GM21390 (cell line): ENCODE measurements at regions not wholly inside any gene's neighbourhood (a gene's known extent, or its start where the extent isn't known, plus 50 kb on each side); places are given as distances from the start of the nearest gene placed in this dataset.

Source experiments
- ATAC-seq: cut with Tn5 transposase; IDR thresholded peaks from one replicate; pipeline ENCODE4 v1.9.1; 2021; ENCODE audit not compliant: unreplicated experiment

GRCh38 chr6:165917576-165917975 is 250.1 kb downstream of the TBXT start:
- ATAC-seq, result no peak

- no peak for ATAC-seq
These were observed 252.2 kb upstream of the PDE10A start for GRCh38 chr6:165915022-165915770.

GRCh38 chr6:165913676-165914570 is 250.9 kb upstream of the PDE10A start:
- ATAC-seq, result no peak

- ATAC-seq, result no peak
These were observed 247.3 kb upstream of the PDE10A start for GRCh38 chr6:165910184-165910966.

- ATAC-seq, result no peak
These were observed 243.7 kb upstream of the PDE10A start for GRCh38 chr6:165906736-165907135.

GRCh38 chr6:165905744-165906143 is 242.7 kb upstream of the PDE10A start:
- no peak for ATAC-seq

GRCh38 chr6:165900970-165901369 is 237.9 kb upstream of the PDE10A start:
- ATAC-seq, result no peak

GRCh38 chr6:165899611-165900010 is 236.6 kb upstream of the PDE10A start:
- ATAC-seq, result no peak

GRCh38 chr6:165895421-165896165 is 232.6 kb upstream of the PDE10A start:
- ATAC-seq, result no peak

- no peak for ATAC-seq
These were observed 231.3 kb upstream of the PDE10A start for GRCh38 chr6:165894171-165894825.

GRCh38 chr6:165893431-165893830 is 230.4 kb upstream of the PDE10A start:
- ATAC-seq, result no peak

GRCh38 chr6:165891320-165891719 is 228.3 kb upstream of the PDE10A start:
- ATAC-seq, result no peak

GRCh38 chr6:165890404-165890735 is 227.3 kb upstream of the PDE10A start:
- ATAC-seq, result no peak

GRCh38 chr6:165889636-165890403 is 226.8 kb upstream of the PDE10A start:
- peak; percentile 47 for ATAC-seq

GRCh38 chr6:165886169-165886568 is 223.1 kb upstream of the PDE10A start:
- ATAC-seq, result no peak

GRCh38 chr6:165884813-165885765 is 222.0 kb upstream of the PDE10A start:
- peak; percentile 98 for ATAC-seq

GRCh38 chr6:165883851-165884640 is 221.0 kb upstream of the PDE10A start:
- no peak for ATAC-seq

GRCh38 chr6:165881806-165882205 is 218.8 kb upstream of the PDE10A start:
- no peak for ATAC-seq
